ENCODE measurements at regions not wholly inside any gene's neighbourhood (a gene's known extent, or its start where the extent isn't known, plus 50 kb on each side); places are given as distances from the start of the nearest gene placed in this dataset.

DNA sequence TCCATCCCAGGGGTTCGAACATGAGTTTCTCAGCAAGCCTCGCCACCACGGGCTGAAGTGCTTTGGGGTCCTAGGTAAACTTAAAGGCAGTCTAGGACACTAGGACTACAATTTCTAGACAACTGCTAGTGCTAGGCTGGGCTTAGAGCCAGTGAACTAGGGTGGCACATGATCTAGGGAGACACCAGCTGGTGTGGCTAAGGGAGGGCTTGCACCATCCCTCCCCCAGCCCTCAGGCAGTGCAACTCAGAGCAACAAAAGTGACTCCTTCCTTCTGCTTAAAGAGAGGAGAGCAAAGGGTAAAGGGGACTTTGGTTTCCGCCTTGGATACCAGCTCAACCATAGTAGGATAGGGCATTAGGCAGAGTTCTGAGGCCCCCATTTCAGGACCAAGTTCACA, 162.5 kb upstream of the AFF2 start:
- TF ChIP-seq, protein P1, sequence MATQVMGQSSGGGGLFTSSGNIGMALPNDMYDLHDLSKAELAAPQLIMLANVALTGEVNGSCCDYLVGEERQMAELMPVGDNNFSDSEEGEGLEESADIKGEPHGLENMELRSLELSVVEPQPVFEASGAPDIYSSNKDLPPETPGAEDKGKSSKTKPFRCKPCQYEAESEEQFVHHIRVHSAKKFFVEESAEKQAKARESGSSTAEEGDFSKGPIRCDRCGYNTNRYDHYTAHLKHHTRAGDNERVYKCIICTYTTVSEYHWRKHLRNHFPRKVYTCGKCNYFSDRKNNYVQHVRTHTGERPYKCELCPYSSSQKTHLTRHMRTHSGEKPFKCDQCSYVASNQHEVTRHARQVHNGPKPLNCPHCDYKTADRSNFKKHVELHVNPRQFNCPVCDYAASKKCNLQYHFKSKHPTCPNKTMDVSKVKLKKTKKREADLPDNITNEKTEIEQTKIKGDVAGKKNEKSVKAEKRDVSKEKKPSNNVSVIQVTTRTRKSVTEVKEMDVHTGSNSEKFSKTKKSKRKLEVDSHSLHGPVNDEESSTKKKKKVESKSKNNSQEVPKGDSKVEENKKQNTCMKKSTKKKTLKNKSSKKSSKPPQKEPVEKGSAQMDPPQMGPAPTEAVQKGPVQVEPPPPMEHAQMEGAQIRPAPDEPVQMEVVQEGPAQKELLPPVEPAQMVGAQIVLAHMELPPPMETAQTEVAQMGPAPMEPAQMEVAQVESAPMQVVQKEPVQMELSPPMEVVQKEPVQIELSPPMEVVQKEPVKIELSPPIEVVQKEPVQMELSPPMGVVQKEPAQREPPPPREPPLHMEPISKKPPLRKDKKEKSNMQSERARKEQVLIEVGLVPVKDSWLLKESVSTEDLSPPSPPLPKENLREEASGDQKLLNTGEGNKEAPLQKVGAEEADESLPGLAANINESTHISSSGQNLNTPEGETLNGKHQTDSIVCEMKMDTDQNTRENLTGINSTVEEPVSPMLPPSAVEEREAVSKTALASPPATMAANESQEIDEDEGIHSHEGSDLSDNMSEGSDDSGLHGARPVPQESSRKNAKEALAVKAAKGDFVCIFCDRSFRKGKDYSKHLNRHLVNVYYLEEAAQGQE (IDR thresholded peaks at IDR 0.05; ENCODE audit: borderline replicate concordance): no peak
- TF ChIP-seq RAD21 (conservative IDR thresholded peaks at IDR 0.05) (no peak), SMC3 (conservative IDR thresholded peaks at IDR 0.05; ENCODE audit: poor library complexity) (no peak), POLR2AphosphoS5 (IDR thresholded peaks at IDR 0.05) (no peak), CTCF (IDR thresholded peaks at IDR 0.05; ENCODE audit: poor library complexity, severe bottlenecking) (no peak), EZH2 (IDR thresholded peaks at IDR 0.05; ENCODE audit: borderline replicate concordance, insufficient read depth, low read length, poor library complexity, severe bottlenecking) (no peak), TAF1 (IDR thresholded peaks at IDR 0.05; ENCODE audit: low read depth) (no peak), EP300 (conservative IDR thresholded peaks at IDR 0.05; ENCODE audit: poor library complexity, severe bottlenecking) (no peak), MXI1 (conservative IDR thresholded peaks at IDR 0.05; ENCODE audit: poor library complexity, severe bottlenecking) (no peak)

GRCh38 chrX:148354916-148355315, 145.5 kb upstream of the AFF2 start:
- no peaks in the 10 kb centered on the region for H3K79me2 ChIP-seq (replicated peaks; ENCODE audit: insufficient read depth, low read length)
- no peaks in the 10 kb centered on the region for H3F3A ChIP-seq (ENCODE audit: insufficient read depth, low read length, poor library complexity, severe bottlenecking)
- H3K9me2 ChIP-seq (ENCODE audit: insufficient read depth, low read length): no peaks in the 10 kb centered on the region
- H3K9me3 ChIP-seq (ENCODE audit: low read length): no peaks in the 10 kb centered on the region
- no peak overlapping the region for H3K27ac ChIP-seq (ENCODE audit: low read length)
- H3K4me2 ChIP-seq (ENCODE audit: low read length): no peak overlapping the region
- no peak overlapping the region for H3K4me3 ChIP-seq (ENCODE audit: low read length)
- H2AFZ ChIP-seq (ENCODE audit: low read depth, low read length): no peak overlapping the region
- H3K9ac ChIP-seq (ENCODE audit: low read length): no peak overlapping the region
- no peaks in the 10 kb centered on the region for H3K27me3 ChIP-seq (ENCODE audit: insufficient read depth, low read depth, low read length)
- TF ChIP-seq EP300 (conservative IDR thresholded peaks at IDR 0.05; ENCODE audit: poor library complexity, severe bottlenecking) (no peak), EZH2 (IDR thresholded peaks at IDR 0.05; ENCODE audit: borderline replicate concordance, insufficient read depth, low read length, poor library complexity, severe bottlenecking) (no peak), SMC3 (conservative IDR thresholded peaks at IDR 0.05; ENCODE audit: poor library complexity) (no peak), TAF1 (IDR thresholded peaks at IDR 0.05; ENCODE audit: low read depth) (no peak), CTCF (IDR thresholded peaks at IDR 0.05; ENCODE audit: poor library complexity, severe bottlenecking) (no peak), POLR2AphosphoS5 (IDR thresholded peaks at IDR 0.05) (no peak), MXI1 (conservative IDR thresholded peaks at IDR 0.05; ENCODE audit: poor library complexity, severe bottlenecking) (no peak), RAD21 (conservative IDR thresholded peaks at IDR 0.05) (no peak)
- TF ChIP-seq, protein P1 (IDR thresholded peaks at IDR 0.05; ENCODE audit: borderline replicate concordance): no peak
- no peaks in the 10 kb centered on the region for H3K36me3 ChIP-seq (ENCODE audit: insufficient read depth, low read length)
- no peaks in the 10 kb centered on the region for H4K20me1 ChIP-seq (ENCODE audit: insufficient read depth)

More for the DNA sequence above, 162.5 kb upstream of the AFF2 start:
- Histone ChIP-seq H4K20me1 (ENCODE audit: insufficient read depth) (no peaks in the 10 kb centered on the region), H3K36me3 (ENCODE audit: insufficient read depth, low read length) (no peaks in the 10 kb centered on the region), H3K9ac (ENCODE audit: low read length) (no peak overlapping the region), H3K4me3 (ENCODE audit: low read length) (no peak overlapping the region), H3F3A (ENCODE audit: insufficient read depth, low read length, poor library complexity, severe bottlenecking) (no peaks in the 10 kb centered on the region), H3K9me3 (ENCODE audit: low read length) (no peaks in the 10 kb centered on the region), H3K27me3 (ENCODE audit: insufficient read depth, low read depth, low read length) (no peaks in the 10 kb centered on the region), H3K79me2 (replicated peaks; ENCODE audit: insufficient read depth, low read length) (no peaks in the 10 kb centered on the region), H3K9me2 (ENCODE audit: insufficient read depth, low read length) (no peaks in the 10 kb centered on the region), H3K27ac (ENCODE audit: low read length) (no peak overlapping the region), H3K4me2 (ENCODE audit: low read length) (no peak overlapping the region), H2AFZ (ENCODE audit: low read depth, low read length) (no peak overlapping the region)

Measured in neural cell (in vitro differentiated cells).